ENCODE measurements at regions not wholly inside any gene's neighbourhood (a gene's known extent, or its start where the extent isn't known, plus 50 kb on each side); places are given as distances from the start of the nearest gene placed in this dataset.
"Not testable (repeated sequence)": the region's sequence is repeated elsewhere in the genome, so short reads cannot be mapped to it uniquely, and the experiment has no call there.

- DNase-seq (ENCODE audit: low read depth), result no peak
- in situ Hi-C loops (cut with HindIII; ENCODE audit: low pct_unique_long_range_greater_than_20kb, low sequenced_read_pairs), result no loop called here
These were observed 109.3 kb downstream of the FAM53A start for GRCh38 chr4:1574601-1575417.

GRCh38 chr4:1573830-1574459 is 110.2 kb downstream of the FAM53A start:
- in situ Hi-C loops (cut with HindIII; ENCODE audit: low pct_unique_long_range_greater_than_20kb, low sequenced_read_pairs), result no loop called here
- no peak for DNase-seq (ENCODE audit: low read depth)

- no peak for DNase-seq (ENCODE audit: low read depth)
- in situ Hi-C loops (cut with HindIII; ENCODE audit: low pct_unique_long_range_greater_than_20kb, low sequenced_read_pairs), result no loop called here
These were observed 111.0 kb downstream of the FAM53A start for GRCh38 chr4:1572964-1573720.

GRCh38 chr4:1572521-1572920 is 111.6 kb downstream of the FAM53A start:
- in situ Hi-C loops (cut with HindIII; ENCODE audit: low pct_unique_long_range_greater_than_20kb, low sequenced_read_pairs), result no loop called here
- DNase-seq (ENCODE audit: low read depth), result no peak

- no peak for DNase-seq (ENCODE audit: low read depth)
- in situ Hi-C loops (cut with HindIII; ENCODE audit: low pct_unique_long_range_greater_than_20kb, low sequenced_read_pairs), result no loop called here
These were observed 112.1 kb downstream of the FAM53A start for GRCh38 chr4:1572010-1572385.

- no peak for DNase-seq (ENCODE audit: low read depth)
- in situ Hi-C loops (cut with HindIII; ENCODE audit: low pct_unique_long_range_greater_than_20kb, low sequenced_read_pairs), result no loop called here
These were observed 112.7 kb downstream of the FAM53A start for GRCh38 chr4:1571165-1572009.

GRCh38 chr4:1570291-1571164 is 113.6 kb downstream of the FAM53A start:
- no peak for DNase-seq (ENCODE audit: low read depth)
- in situ Hi-C loops (cut with HindIII; ENCODE audit: low pct_unique_long_range_greater_than_20kb, low sequenced_read_pairs), result no loop called here

GRCh38 chr4:1569461-1570151 is 114.5 kb downstream of the FAM53A start:
- DNase-seq (ENCODE audit: low read depth), result no peak
- in situ Hi-C loops (cut with HindIII; ENCODE audit: low pct_unique_long_range_greater_than_20kb, low sequenced_read_pairs), result no loop called here

GRCh38 chr4:1568855-1569460 is 115.2 kb downstream of the FAM53A start:
- DNase-seq (ENCODE audit: low read depth), result no peak
- in situ Hi-C loops (cut with HindIII; ENCODE audit: low pct_unique_long_range_greater_than_20kb, low sequenced_read_pairs), result no loop called here

- DNase-seq (ENCODE audit: low read depth), result no peak
- in situ Hi-C loops (cut with HindIII; ENCODE audit: low pct_unique_long_range_greater_than_20kb, low sequenced_read_pairs), result no loop called here
These were observed 116.1 kb downstream of the FAM53A start for GRCh38 chr4:1567808-1568581.

GRCh38 chr4:1567519-1567807 is 116.7 kb downstream of the FAM53A start:
- DNase-seq (ENCODE audit: low read depth), result no peak
- in situ Hi-C loops (cut with HindIII; ENCODE audit: low pct_unique_long_range_greater_than_20kb, low sequenced_read_pairs), result no loop called here

- peak; percentile 19 for DNase-seq (ENCODE audit: low read depth)
- in situ Hi-C loops (cut with HindIII; ENCODE audit: low pct_unique_long_range_greater_than_20kb, low sequenced_read_pairs), result no loop called here
These were observed 117.1 kb downstream of the FAM53A start for GRCh38 chr4:1566838-1567518.

GRCh38 chr4:1566301-1566837 is 117.7 kb downstream of the FAM53A start:
- in situ Hi-C loops (cut with HindIII; ENCODE audit: low pct_unique_long_range_greater_than_20kb, low sequenced_read_pairs), result not testable (repeated sequence)
- DNase-seq (ENCODE audit: low read depth), result peak; percentile 19

- in situ Hi-C loops (cut with HindIII; ENCODE audit: low pct_unique_long_range_greater_than_20kb, low sequenced_read_pairs), result no loop called here
- no peak for DNase-seq (ENCODE audit: low read depth)
These were observed 118.4 kb downstream of the FAM53A start for GRCh38 chr4:1565598-1566295.

Data from Caki2 (cell line).